Retinal pigment epithelial cell (primary cell): ENCODE measurements at regions not wholly inside any gene's neighbourhood (a gene's known extent, or its start where the extent isn't known, plus 50 kb on each side); places are given as distances from the start of the nearest gene placed in this dataset.

ENCODE experiments used
- DNase-seq: peaks from one replicate; pipeline ENCODE4 v3.0.0-alpha.2; 2010; ENCODE audit warnings: low read depth
- H3K4me3 ChIP-seq: 2 replicates; pipeline ENCODE4 v1.5.1; 2011; ENCODE audit warnings: mild to moderate bottlenecking, low read length, control low read depth, moderate library complexity
- CTCF ChIP-seq: conservative IDR thresholded peaks from 2 replicates; pipeline ENCODE4 v1.5.1; 2011; ENCODE audit warnings: low read depth, low read length, control low read depth, inconsistent platforms

GRCh38 chr1:245055752-245056151, 99.0 kb upstream of the KIF26B start:
- no peak for DNase-seq
- no peak for TF ChIP-seq CTCF
- H3K4me3 ChIP-seq: no peak overlapping the region

GRCh38 chr1:245054507-245055270, 100.1 kb upstream of the KIF26B start:
- TF ChIP-seq CTCF: no peak
- no peak overlapping the region for H3K4me3 ChIP-seq
- no peak for DNase-seq

GRCh38 chr1:245054105-245054504, 100.7 kb upstream of the KIF26B start:
- no peak for TF ChIP-seq CTCF
- no peak for DNase-seq
- H3K4me3 ChIP-seq: no peak overlapping the region

GRCh38 chr1:245052258-245052657, 102.5 kb upstream of the KIF26B start:
- no peak overlapping the region for H3K4me3 ChIP-seq
- no peak for TF ChIP-seq CTCF
- no peak for DNase-seq

GRCh38 chr1:245051349-245052221, 103.2 kb upstream of the KIF26B start:
- TF ChIP-seq CTCF: no peak
- no peak for DNase-seq
- no peak overlapping the region for H3K4me3 ChIP-seq

GRCh38 chr1:245046769-245047168, 108.0 kb upstream of the KIF26B start:
- TF ChIP-seq CTCF: no peak
- no peak overlapping the region for H3K4me3 ChIP-seq
- no peak for DNase-seq

GRCh38 chr1:245046315-245046714, 108.5 kb upstream of the KIF26B start:
- H3K4me3 ChIP-seq: no peak overlapping the region
- no peak for DNase-seq
- TF ChIP-seq CTCF: no peak
